GM21367 (cell line): ENCODE measurements at regions not wholly inside any gene's neighbourhood (a gene's known extent, or its start where the extent isn't known, plus 50 kb on each side); places are given as distances from the start of the nearest gene placed in this dataset.
"Not testable (repeated sequence)": the region's sequence is repeated elsewhere in the genome, so short reads cannot be mapped to it uniquely, and the experiment has no call there.

Source experiments
- ATAC-seq: cut with Tn5 transposase; IDR thresholded peaks from one replicate; pipeline ENCODE4 v1.9.1; 2021; ENCODE audit not compliant: unreplicated experiment

- no peak for ATAC-seq
Measured at GRCh38 chr13:88377852-88378251, 706.7 kb downstream of the SLITRK5 start.

- ATAC-seq, result no peak
Measured at GRCh38 chr13:88384542-88384941, 713.4 kb downstream of the SLITRK5 start.

GRCh38 chr13:88395804-88396203 lies 724.6 kb downstream of the SLITRK5 start:
- ATAC-seq, result no peak

GRCh38 chr13:88411696-88412095 lies 740.5 kb downstream of the SLITRK5 start:
- no peak for ATAC-seq

GRCh38 chr13:88417801-88418200 lies 746.6 kb downstream of the SLITRK5 start:
- ATAC-seq, result no peak

GRCh38 chr13:88424463-88424862 lies 753.3 kb downstream of the SLITRK5 start:
- ATAC-seq, result no peak

GRCh38 chr13:88426661-88427060 lies 755.5 kb downstream of the SLITRK5 start:
- ATAC-seq, result no peak

GRCh38 chr13:88429862-88430261 lies 758.7 kb downstream of the SLITRK5 start:
- no peak for ATAC-seq

GRCh38 chr13:88434953-88435352 lies 763.8 kb downstream of the SLITRK5 start:
- no peak for ATAC-seq

GRCh38 chr13:88436974-88437373 lies 765.8 kb downstream of the SLITRK5 start:
- ATAC-seq, result no peak

GRCh38 chr13:88450515-88450914 lies 779.3 kb downstream of the SLITRK5 start:
- no peak for ATAC-seq

- ATAC-seq, result no peak
Measured at GRCh38 chr13:88456151-88456550, 785.0 kb downstream of the SLITRK5 start.

GRCh38 chr13:88459331-88459730 lies 788.2 kb downstream of the SLITRK5 start:
- no peak for ATAC-seq

- ATAC-seq, result no peak
Measured at GRCh38 chr13:88461272-88462009, 790.3 kb downstream of the SLITRK5 start.

GRCh38 chr13:88464851-88465250 lies 793.7 kb downstream of the SLITRK5 start:
- no peak for ATAC-seq

GRCh38 chr13:88472316-88472715 lies 801.1 kb downstream of the SLITRK5 start:
- ATAC-seq, result no peak

- no peak for ATAC-seq
Measured at GRCh38 chr13:88483202-88483601, 812.0 kb downstream of the SLITRK5 start.

GRCh38 chr13:88507909-88508308 lies 836.7 kb downstream of the SLITRK5 start:
- no peak for ATAC-seq

- ATAC-seq, result not testable (repeated sequence)
Measured at GRCh38 chr13:88512993-88513392, 841.8 kb downstream of the SLITRK5 start.

GRCh38 chr13:88526186-88526852 lies 855.1 kb downstream of the SLITRK5 start:
- ATAC-seq, result no peak

- ATAC-seq, result no peak
Measured at GRCh38 chr13:88526853-88527215, 855.7 kb downstream of the SLITRK5 start.

- no peak for ATAC-seq
Measured at GRCh38 chr13:88541994-88542393, 870.8 kb downstream of the SLITRK5 start.

- ATAC-seq, result no peak
Measured at GRCh38 chr13:88544836-88545235, 873.7 kb downstream of the SLITRK5 start.
